MM.1S (cell line): ENCODE measurements at regions not wholly inside any gene's neighbourhood (a gene's known extent, or its start where the extent isn't known, plus 50 kb on each side); places are given as distances from the start of the nearest gene placed in this dataset.
A peak's percentile ranks its signal among the peaks of the same experiment; 100 is the strongest.

Experiments used
- DNase-seq: peaks from one replicate; pipeline ENCODE4 v3.0.0-alpha.2; 2015
- H2AFZ ChIP-seq: fragments of 300-600 bp; sonication (generic); 2 replicates; pipeline ENCODE4 v1.6.0; 2016; ENCODE audit warnings: antibody characterized with exemption, low read length
- H3F3A ChIP-seq: fragments of 300-600 bp; sonication (generic); 2 replicates; pipeline ENCODE4 v1.6.1; 2016; ENCODE audit warnings: mild to moderate bottlenecking, antibody characterized with exemption, low read length, moderate library complexity, mixed read lengths; ENCODE audit not compliant: insufficient read depth
- H3K27ac ChIP-seq: fragments of 300-600 bp; sonication (generic); 2 replicates; pipeline ENCODE4 v1.5.1; 2016; ENCODE audit warnings: mild to moderate bottlenecking, low read length
- H3K27me3 ChIP-seq: fragments of 300-600 bp; sonication (generic); replicated peaks from 2 replicates; pipeline ENCODE4 v1.6.0; 2016; ENCODE audit warnings: low read length; ENCODE audit not compliant: insufficient read depth
- H3K36me3 ChIP-seq: fragments of 300-600 bp; sonication (generic); replicated peaks from 2 replicates; pipeline ENCODE4 v1.6.1; 2016; ENCODE audit warnings: mild to moderate bottlenecking, low read length, mixed read lengths; ENCODE audit not compliant: insufficient read depth
- H3K4me1 ChIP-seq: fragments of 300-600 bp; sonication (generic); 2 replicates; pipeline ENCODE4 v1.6.1; 2016; ENCODE audit warnings: low read length, mixed read lengths
- H3K4me2 ChIP-seq: fragments of 300-600 bp; sonication (generic); 2 replicates; pipeline ENCODE4 v1.6.0; 2016; ENCODE audit warnings: low read depth, low read length
- H3K4me3 ChIP-seq: fragments of 300-600 bp; sonication (generic); 2 replicates; pipeline ENCODE4 v1.5.1; 2016; ENCODE audit warnings: low read length, mixed read lengths
- H3K79me2 ChIP-seq: fragments of 300-600 bp; sonication (generic); 2 replicates; pipeline ENCODE4 v1.6.1; 2016; ENCODE audit warnings: mixed run types, low read length, mixed read lengths
- H3K9ac ChIP-seq: fragments of 300-600 bp; sonication (generic); 2 replicates; pipeline ENCODE4 v1.6.1; 2016; ENCODE audit warnings: low read length, mixed read lengths
- H3K9me2 ChIP-seq: fragments of 300-600 bp; sonication (generic); replicated peaks from 2 replicates; pipeline ENCODE4 v1.6.1; 2016; ENCODE audit warnings: mild to moderate bottlenecking, low read length, mixed read lengths; ENCODE audit not compliant: insufficient read depth
- H3K9me3 ChIP-seq: fragments of 300-600 bp; sonication (generic); replicated peaks from 2 replicates; pipeline ENCODE4 v1.6.1; 2016; ENCODE audit warnings: mild to moderate bottlenecking, low read length, mixed read lengths; ENCODE audit not compliant: insufficient read depth
- H4K20me1 ChIP-seq: fragments of 300-600 bp; sonication (generic); 2 replicates; pipeline ENCODE4 v1.6.1; 2016; ENCODE audit warnings: mild to moderate bottlenecking, low read length, moderate library complexity, mixed read lengths; ENCODE audit not compliant: insufficient read depth
- CTCF ChIP-seq: fragments of 300-600 bp; sonication (generic); IDR thresholded peaks from 2 replicates; pipeline ENCODE4 v1.5.1; 2016; ENCODE audit warnings: antibody characterized with exemption, low read length, mixed read lengths
- EZH2 ChIP-seq: fragments of 300-600 bp; sonication (generic); optimal IDR thresholded peaks from 2 replicates; pipeline ENCODE3; 2017; ENCODE audit warnings: low read depth, mild to moderate bottlenecking, antibody characterized with exemption, low read length, mixed read lengths
- EZH2phosphoT487 ChIP-seq: fragments of 300-600 bp; sonication (generic); IDR thresholded peaks from 2 replicates; pipeline ENCODE4 v1.6.1; 2018; ENCODE audit warnings: antibody characterized with exemption, low read length

GRCh38 chr1:82646888-82647287, 846.2 kb downstream of the ADGRL2 start:
- no peak for DNase-seq
- no peaks in the 10 kb centered on the region for H3K36me3 ChIP-seq
- H3K9me3 ChIP-seq: no peaks in the 10 kb centered on the region
- H3F3A ChIP-seq: peaks cover 14% of the 10 kb centered on the region
- H3K4me3 ChIP-seq: no peak overlapping the region
- peaks cover 25% of the 10 kb centered on the region for H3K4me1 ChIP-seq
- H4K20me1 ChIP-seq: no peaks in the 10 kb centered on the region
- H3K79me2 ChIP-seq: no peaks in the 10 kb centered on the region
- TF ChIP-seq EZH2 (no peak), CTCF (no peak), EZH2phosphoT487 (no peak)
- no peak overlapping the region for H3K27ac ChIP-seq
- no peaks in the 10 kb centered on the region for H3K9me2 ChIP-seq
- H2AFZ ChIP-seq: peak overlapping the region; percentile 76
- peak overlapping the region; percentile 50 for H3K4me2 ChIP-seq
- no peaks in the 10 kb centered on the region for H3K27me3 ChIP-seq
- no peak overlapping the region for H3K9ac ChIP-seq

GRCh38 chr1:82646336-82646735, 845.6 kb downstream of the ADGRL2 start:
- no peak overlapping the region for H3K9ac ChIP-seq
- no peaks in the 10 kb centered on the region for H4K20me1 ChIP-seq
- peak overlapping the region; percentile 50 for H3K4me2 ChIP-seq
- peak overlapping the region; percentile 76 for H2AFZ ChIP-seq
- H3K9me2 ChIP-seq: no peaks in the 10 kb centered on the region
- H3F3A ChIP-seq: peaks cover 14% of the 10 kb centered on the region
- TF ChIP-seq EZH2: no peak
- TF ChIP-seq CTCF: no peak
- TF ChIP-seq EZH2phosphoT487: no peak
- H3K9me3 ChIP-seq: no peaks in the 10 kb centered on the region
- H3K4me3 ChIP-seq: no peak overlapping the region
- H3K27me3 ChIP-seq: no peaks in the 10 kb centered on the region
- H3K4me1 ChIP-seq: peaks cover 25% of the 10 kb centered on the region
- no peaks in the 10 kb centered on the region for H3K79me2 ChIP-seq
- H3K36me3 ChIP-seq: no peaks in the 10 kb centered on the region
- H3K27ac ChIP-seq: no peak overlapping the region
- peak; percentile 10 for DNase-seq

GRCh38 chr1:82644186-82644915, 843.6 kb downstream of the ADGRL2 start:
- Histone ChIP-seq H2AFZ (no peak overlapping the region), H3K9ac (no peak overlapping the region), H3K9me3 (no peaks in the 10 kb centered on the region), H4K20me1 (no peaks in the 10 kb centered on the region), H3K4me2 (no peak overlapping the region), H3K27me3 (no peaks in the 10 kb centered on the region), H3K79me2 (no peaks in the 10 kb centered on the region), H3K36me3 (no peaks in the 10 kb centered on the region), H3K27ac (no peak overlapping the region), H3F3A (peaks cover 14% of the 10 kb centered on the region), H3K9me2 (no peaks in the 10 kb centered on the region), H3K4me1 (peaks cover 25% of the 10 kb centered on the region), H3K4me3 (no peak overlapping the region)
- TF ChIP-seq CTCF (no peak), EZH2 (no peak), EZH2phosphoT487 (no peak)
- no peak for DNase-seq
